Keratinocyte (primary cell): ENCODE measurements at regions not wholly inside any gene's neighbourhood (a gene's known extent, or its start where the extent isn't known, plus 50 kb on each side); places are given as distances from the start of the nearest gene placed in this dataset.

Experiments
- EZH2 ChIP-seq: IDR thresholded peaks from one replicate; pipeline ENCODE4 v1.6.1; 2012; ENCODE audit warnings: inconsistent platforms, mild to moderate bottlenecking, low read length, moderate library complexity
- TF ChIP-seq, protein P1 (sequence below), 3 experiments: IDR thresholded peaks in 1 of 3; conservative IDR thresholded peaks in 1 of 3; optimal IDR thresholded peaks in 1 of 3; 2 replicates in 2 of 3; 3 replicates in 1 of 3; pipeline versions ENCODE3 to v1.5.1; 2011; ENCODE audit warnings: low read length in 3 of 3, mild to moderate bottlenecking in 3 of 3, moderate library complexity in 2 of 3, control low read depth in 1 of 3, inconsistent platforms in 1 of 3; ENCODE audit not compliant: insufficient read depth in 2 of 3; ENCODE audit errors: extremely low read depth in 1 of 3

DNA sequence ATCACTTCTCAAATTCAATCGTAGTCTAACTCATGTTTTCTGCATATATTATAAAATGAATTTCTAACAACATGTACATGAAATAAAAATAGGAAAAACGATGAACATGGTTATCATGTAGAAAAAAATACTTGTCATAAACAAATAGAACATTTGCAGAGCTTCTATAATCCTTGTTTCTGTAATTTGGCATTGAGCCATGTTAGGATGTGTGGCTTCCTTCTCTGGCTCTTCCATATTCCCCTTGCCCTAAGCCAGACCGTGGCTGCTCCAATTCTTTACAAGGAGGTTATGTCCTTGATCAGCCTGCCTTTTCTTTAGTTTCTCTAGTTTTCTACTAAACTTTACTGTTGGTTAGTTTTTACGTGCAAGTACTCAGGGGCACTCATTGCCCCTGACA, 155.3 kb downstream of the COL6A3 start:
- TF ChIP-seq, protein P1, sequence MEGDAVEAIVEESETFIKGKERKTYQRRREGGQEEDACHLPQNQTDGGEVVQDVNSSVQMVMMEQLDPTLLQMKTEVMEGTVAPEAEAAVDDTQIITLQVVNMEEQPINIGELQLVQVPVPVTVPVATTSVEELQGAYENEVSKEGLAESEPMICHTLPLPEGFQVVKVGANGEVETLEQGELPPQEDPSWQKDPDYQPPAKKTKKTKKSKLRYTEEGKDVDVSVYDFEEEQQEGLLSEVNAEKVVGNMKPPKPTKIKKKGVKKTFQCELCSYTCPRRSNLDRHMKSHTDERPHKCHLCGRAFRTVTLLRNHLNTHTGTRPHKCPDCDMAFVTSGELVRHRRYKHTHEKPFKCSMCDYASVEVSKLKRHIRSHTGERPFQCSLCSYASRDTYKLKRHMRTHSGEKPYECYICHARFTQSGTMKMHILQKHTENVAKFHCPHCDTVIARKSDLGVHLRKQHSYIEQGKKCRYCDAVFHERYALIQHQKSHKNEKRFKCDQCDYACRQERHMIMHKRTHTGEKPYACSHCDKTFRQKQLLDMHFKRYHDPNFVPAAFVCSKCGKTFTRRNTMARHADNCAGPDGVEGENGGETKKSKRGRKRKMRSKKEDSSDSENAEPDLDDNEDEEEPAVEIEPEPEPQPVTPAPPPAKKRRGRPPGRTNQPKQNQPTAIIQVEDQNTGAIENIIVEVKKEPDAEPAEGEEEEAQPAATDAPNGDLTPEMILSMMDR (optimal IDR thresholded peaks at IDR 0.05 in 1 of 3, IDR thresholded peaks at IDR 0.05 in 1 of 3, conservative IDR thresholded peaks at IDR 0.05 in 1 of 3; ENCODE audit: extremely low read depth in 1 of 3, insufficient read depth in 2 of 3, low read length in 3 of 3) = no peak
- no peak for TF ChIP-seq EZH2
